ENCODE measurements at regions not wholly inside any gene's neighbourhood (a gene's known extent, or its start where the extent isn't known, plus 50 kb on each side); places are given as distances from the start of the nearest gene placed in this dataset.

- no peaks in the 10 kb centered on the region for H3K4me1 ChIP-seq (ENCODE audit: insufficient read depth, low read length)
- no peaks in the 10 kb centered on the region for H3K36me3 ChIP-seq (ENCODE audit: insufficient read depth, low read length)
- no peak overlapping the region for H3K9ac ChIP-seq (ENCODE audit: low read depth, low read length)
- peaks cover 7% of the 10 kb centered on the region; the same call in 1 of the 2 replicates for H3K9me3 ChIP-seq (ENCODE audit: control insufficient read depth, insufficient read depth, low read length)
Measured at GRCh38 chr2:144718376-144718775, 198.5 kb upstream of the ZEB2 start.

- H3K36me3 ChIP-seq (ENCODE audit: insufficient read depth, low read length): no peaks in the 10 kb centered on the region
- peaks cover 17% of the 10 kb centered on the region for H3K4me1 ChIP-seq (ENCODE audit: insufficient read depth, low read length)
- peaks cover 7% of the 10 kb centered on the region; the same call in 1 of the 2 replicates for H3K9me3 ChIP-seq (ENCODE audit: control insufficient read depth, insufficient read depth, low read length)
- no peak overlapping the region for H3K9ac ChIP-seq (ENCODE audit: low read depth, low read length)
Measured at GRCh38 chr2:144715992-144716391, 196.1 kb upstream of the ZEB2 start.

- no peaks in the 10 kb centered on the region for H3K36me3 ChIP-seq (ENCODE audit: insufficient read depth, low read length)
- H3K9ac ChIP-seq (ENCODE audit: low read depth, low read length): no peak overlapping the region
- peaks cover 17% of the 10 kb centered on the region for H3K4me1 ChIP-seq (ENCODE audit: insufficient read depth, low read length)
- peaks cover 7% of the 10 kb centered on the region; the same call in 1 of the 2 replicates for H3K9me3 ChIP-seq (ENCODE audit: control insufficient read depth, insufficient read depth, low read length)
Measured at GRCh38 chr2:144713410-144713809, 193.5 kb upstream of the ZEB2 start.

- Histone ChIP-seq H3K9ac (ENCODE audit: low read depth, low read length) (no peak overlapping the region), H3K4me1 (ENCODE audit: insufficient read depth, low read length) (peaks cover 21% of the 10 kb centered on the region), H3K36me3 (ENCODE audit: insufficient read depth, low read length) (no peaks in the 10 kb centered on the region), H3K9me3 (ENCODE audit: control insufficient read depth, insufficient read depth, low read length) (no peaks in the 10 kb centered on the region)
Measured at GRCh38 chr2:144712550-144712940, 192.6 kb upstream of the ZEB2 start.

GRCh38 chr2:144711630-144712549 is 192.0 kb upstream of the ZEB2 start:
- no peaks in the 10 kb centered on the region for H3K9me3 ChIP-seq (ENCODE audit: control insufficient read depth, insufficient read depth, low read length)
- peaks cover 22% of the 10 kb centered on the region for H3K4me1 ChIP-seq (ENCODE audit: insufficient read depth, low read length)
- H3K9ac ChIP-seq (ENCODE audit: low read depth, low read length): no peak overlapping the region
- H3K36me3 ChIP-seq (ENCODE audit: insufficient read depth, low read length): no peaks in the 10 kb centered on the region

GRCh38 chr2:144711084-144711483 is 191.2 kb upstream of the ZEB2 start:
- no peaks in the 10 kb centered on the region for H3K9me3 ChIP-seq (ENCODE audit: control insufficient read depth, insufficient read depth, low read length)
- peaks cover 22% of the 10 kb centered on the region for H3K4me1 ChIP-seq (ENCODE audit: insufficient read depth, low read length)
- no peak overlapping the region for H3K9ac ChIP-seq (ENCODE audit: low read depth, low read length)
- H3K36me3 ChIP-seq (ENCODE audit: insufficient read depth, low read length): no peaks in the 10 kb centered on the region

GRCh38 chr2:144708626-144709025 is 188.7 kb upstream of the ZEB2 start:
- H3K9ac ChIP-seq (ENCODE audit: low read depth, low read length): no peak overlapping the region
- no peaks in the 10 kb centered on the region for H3K36me3 ChIP-seq (ENCODE audit: insufficient read depth, low read length)
- peaks cover 22% of the 10 kb centered on the region for H3K4me1 ChIP-seq (ENCODE audit: insufficient read depth, low read length)
- no peaks in the 10 kb centered on the region for H3K9me3 ChIP-seq (ENCODE audit: control insufficient read depth, insufficient read depth, low read length)

- Histone ChIP-seq H3K36me3 (ENCODE audit: insufficient read depth, low read length) (no peaks in the 10 kb centered on the region), H3K9me3 (ENCODE audit: control insufficient read depth, insufficient read depth, low read length) (no peaks in the 10 kb centered on the region), H3K4me1 (ENCODE audit: insufficient read depth, low read length) (peaks cover 19% of the 10 kb centered on the region), H3K9ac (ENCODE audit: low read depth, low read length) (no peak overlapping the region)
Measured at GRCh38 chr2:144707736-144708326, 187.9 kb upstream of the ZEB2 start.

- no peak overlapping the region for H3K9ac ChIP-seq (ENCODE audit: low read depth, low read length)
- H3K9me3 ChIP-seq (ENCODE audit: control insufficient read depth, insufficient read depth, low read length): no peaks in the 10 kb centered on the region
- H3K36me3 ChIP-seq (ENCODE audit: insufficient read depth, low read length): no peaks in the 10 kb centered on the region
- peaks cover 7% of the 10 kb centered on the region for H3K4me1 ChIP-seq (ENCODE audit: insufficient read depth, low read length)
Measured at GRCh38 chr2:144706647-144707046, 186.7 kb upstream of the ZEB2 start.

GRCh38 chr2:144705328-144706245 is 185.7 kb upstream of the ZEB2 start:
- Histone ChIP-seq H3K4me1 (ENCODE audit: insufficient read depth, low read length) (peaks cover 5% of the 10 kb centered on the region), H3K9ac (ENCODE audit: low read depth, low read length) (no peak overlapping the region), H3K9me3 (ENCODE audit: control insufficient read depth, insufficient read depth, low read length) (no peaks in the 10 kb centered on the region), H3K36me3 (ENCODE audit: insufficient read depth, low read length) (no peaks in the 10 kb centered on the region)

GRCh38 chr2:144704709-144705095 is 184.8 kb upstream of the ZEB2 start:
- no peak overlapping the region for H3K9ac ChIP-seq (ENCODE audit: low read depth, low read length)

GRCh38 chr2:144703852-144704708 is 184.2 kb upstream of the ZEB2 start:
- H3K4me1 ChIP-seq (ENCODE audit: insufficient read depth, low read length): peaks cover 5% of the 10 kb centered on the region

More at GRCh38 chr2:144704709-144705095, 184.8 kb upstream of the ZEB2 start:
- H3K36me3 ChIP-seq (ENCODE audit: insufficient read depth, low read length): no peaks in the 10 kb centered on the region
- no peaks in the 10 kb centered on the region for H3K9me3 ChIP-seq (ENCODE audit: control insufficient read depth, insufficient read depth, low read length)
- H3K4me1 ChIP-seq (ENCODE audit: insufficient read depth, low read length): peaks cover 5% of the 10 kb centered on the region

GRCh38 chr2:144702051-144702450 is 182.1 kb upstream of the ZEB2 start:
- Histone ChIP-seq H3K9me3 (ENCODE audit: control insufficient read depth, insufficient read depth, low read length) (no peaks in the 10 kb centered on the region), H3K9ac (ENCODE audit: low read depth, low read length) (no peak overlapping the region), H3K4me1 (ENCODE audit: insufficient read depth, low read length) (no peaks in the 10 kb centered on the region), H3K36me3 (ENCODE audit: insufficient read depth, low read length) (no peaks in the 10 kb centered on the region)

More at GRCh38 chr2:144703852-144704708, 184.2 kb upstream of the ZEB2 start:
- Histone ChIP-seq H3K9me3 (ENCODE audit: control insufficient read depth, insufficient read depth, low read length) (no peaks in the 10 kb centered on the region), H3K9ac (ENCODE audit: low read depth, low read length) (no peak overlapping the region), H3K36me3 (ENCODE audit: insufficient read depth, low read length) (no peaks in the 10 kb centered on the region)
